ENCODE measurements at regions not wholly inside any gene's neighbourhood (a gene's known extent, or its start where the extent isn't known, plus 50 kb on each side); places are given as distances from the start of the nearest gene placed in this dataset.

- WGBS, 2 experiments (ENCODE audit: low coverage in 1 of 2, low lambda C conversion rate in 2 of 2, missing lambda C conversion rate in 2 of 2) = 81 to 83% methylated on average over 4 of the region's 4 CpGs
- peaks cover 4% of the 10 kb centered on the region for H3K4me1 ChIP-seq (ENCODE audit: insufficient read depth)
- no peak for TF ChIP-seq EZH2 (IDR thresholded peaks at IDR 0.05; ENCODE audit: insufficient read depth, poor library complexity, severe bottlenecking)
- TF ChIP-seq EZH2phosphoT487 (IDR thresholded peaks at IDR 0.05; ENCODE audit: insufficient read depth, low read depth) = no peak
These were observed 1206.1 kb upstream of the CELF2 start for GRCh38 chr10:9811601-9812000.

DNA sequence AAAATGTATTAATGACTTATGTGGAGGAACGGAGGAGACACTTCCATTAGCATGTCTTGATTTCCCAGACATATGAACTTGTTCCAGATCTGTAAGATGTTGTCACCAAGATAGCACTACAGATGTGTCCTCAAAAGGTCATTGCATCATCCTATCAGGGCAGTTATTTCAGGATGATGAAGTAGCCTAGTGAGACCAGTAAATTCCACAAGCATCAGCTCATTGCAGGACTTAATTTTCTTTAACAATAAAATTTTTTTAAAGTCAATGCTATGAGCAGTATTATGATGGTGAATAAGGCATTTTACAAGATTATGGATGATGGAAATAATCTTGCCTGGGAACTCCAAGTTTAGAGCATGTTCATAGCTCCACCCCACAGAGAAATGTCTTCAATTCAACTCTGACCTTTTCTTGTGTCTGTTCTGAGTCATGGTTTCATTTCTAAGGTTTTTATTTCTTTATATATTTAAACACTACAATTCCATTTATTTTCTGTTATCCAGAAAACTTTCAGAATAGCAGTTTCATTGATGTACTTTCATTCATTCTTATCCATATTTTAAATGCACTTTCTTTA lies 1203.3 kb upstream of the CELF2 start:
- Histone ChIP-seq H3K4me1 (ENCODE audit: insufficient read depth) (peaks cover 4% of the 10 kb centered on the region), H3K9me3 (ENCODE audit: low read depth) (no peaks in the 10 kb centered on the region), H2AFZ (no peak overlapping the region), H3K4me2 (ENCODE audit: unreplicated experiment) (no peak overlapping the region), H3K27me3 (replicated peaks; ENCODE audit: insufficient read depth) (no peaks in the 10 kb centered on the region), H3K79me2 (ENCODE audit: insufficient read depth) (no peaks in the 10 kb centered on the region), H3K9ac (no peak overlapping the region), H3K36me3 (ENCODE audit: low read depth) (no peaks in the 10 kb centered on the region), H4K20me1 (ENCODE audit: insufficient read depth) (no peaks in the 10 kb centered on the region), H3K9me2 (ENCODE audit: insufficient read depth) (no peaks in the 10 kb centered on the region), H3K4me3 (no peak overlapping the region), H3K27ac (no peak overlapping the region), H3F3A (ENCODE audit: insufficient read depth) (no peaks in the 10 kb centered on the region)
- in situ Hi-C loops (cut with MboI) = no loop called here
- 77 to 78% methylated on average over 1 of the region's 1 CpG for WGBS, 2 experiments (ENCODE audit: low coverage in 1 of 2, low lambda C conversion rate in 2 of 2, missing lambda C conversion rate in 2 of 2)
- peak; percentile 50 for DNase-seq
- no peak for TF ChIP-seq EZH2phosphoT487 (IDR thresholded peaks at IDR 0.05; ENCODE audit: insufficient read depth, low read depth)
- no peak for TF ChIP-seq EZH2 (IDR thresholded peaks at IDR 0.05; ENCODE audit: insufficient read depth, poor library complexity, severe bottlenecking)

More at GRCh38 chr10:9811601-9812000, 1206.1 kb upstream of the CELF2 start:
- no peaks in the 10 kb centered on the region for H3K27me3 ChIP-seq (replicated peaks; ENCODE audit: insufficient read depth)
- H2AFZ ChIP-seq = no peak overlapping the region
- H3K27ac ChIP-seq = no peak overlapping the region
- in situ Hi-C loops (cut with MboI) = no loop called here
- H4K20me1 ChIP-seq (ENCODE audit: insufficient read depth) = no peaks in the 10 kb centered on the region
- no peaks in the 10 kb centered on the region for H3K36me3 ChIP-seq (ENCODE audit: low read depth)
- H3K79me2 ChIP-seq (ENCODE audit: insufficient read depth) = no peaks in the 10 kb centered on the region
- H3K9me3 ChIP-seq (ENCODE audit: low read depth) = no peaks in the 10 kb centered on the region
- H3K9ac ChIP-seq = no peak overlapping the region
- no peak overlapping the region for H3K4me2 ChIP-seq (ENCODE audit: unreplicated experiment)
- no peaks in the 10 kb centered on the region for H3K9me2 ChIP-seq (ENCODE audit: insufficient read depth)
- no peak overlapping the region for H3K4me3 ChIP-seq
- H3F3A ChIP-seq (ENCODE audit: insufficient read depth) = no peaks in the 10 kb centered on the region
- no peak for DNase-seq

DNA sequence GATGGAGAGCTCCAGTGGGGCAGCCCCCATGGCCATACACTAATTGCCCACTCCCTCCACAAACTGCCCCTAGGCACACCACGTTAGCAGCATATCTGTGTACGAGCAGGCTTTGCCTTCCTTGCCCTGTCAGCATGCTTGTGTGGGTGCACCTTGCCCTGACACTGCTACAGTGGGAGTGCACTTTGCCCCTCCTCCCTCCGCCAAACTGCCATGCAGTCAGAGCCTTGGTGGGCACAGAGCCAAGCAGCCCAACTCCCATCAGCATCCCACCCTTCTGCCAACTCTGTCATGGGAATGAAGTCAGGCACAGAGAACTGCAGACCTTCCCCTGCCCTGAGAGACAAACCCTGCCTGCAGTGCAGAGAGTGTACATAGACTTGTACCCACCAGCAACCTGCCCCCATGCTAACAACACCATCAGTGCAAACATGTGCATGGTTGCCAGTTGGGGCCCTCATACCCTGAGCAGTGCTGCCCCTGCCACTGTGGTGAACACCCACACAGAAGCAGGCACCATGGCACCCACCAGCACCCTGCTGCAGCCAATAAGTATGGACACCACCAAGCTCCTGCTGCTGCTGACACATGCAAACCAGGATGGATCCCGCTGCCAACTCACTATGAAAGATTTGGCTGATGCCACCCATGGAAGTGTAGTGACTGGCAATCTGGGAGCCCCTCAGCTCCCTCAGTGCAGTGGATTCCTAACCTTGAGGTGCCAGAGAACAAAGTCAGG lies 1197.7 kb upstream of the CELF2 start:
- Histone ChIP-seq H2AFZ (no peak overlapping the region), H3K9me2 (ENCODE audit: insufficient read depth) (no peaks in the 10 kb centered on the region), H3K4me1 (ENCODE audit: insufficient read depth) (no peaks in the 10 kb centered on the region), H3F3A (ENCODE audit: insufficient read depth) (no peaks in the 10 kb centered on the region), H4K20me1 (ENCODE audit: insufficient read depth) (no peaks in the 10 kb centered on the region), H3K4me2 (ENCODE audit: unreplicated experiment) (no peak overlapping the region), H3K36me3 (ENCODE audit: low read depth) (no peaks in the 10 kb centered on the region), H3K79me2 (ENCODE audit: insufficient read depth) (no peaks in the 10 kb centered on the region), H3K4me3 (no peak overlapping the region), H3K9me3 (ENCODE audit: low read depth) (no peaks in the 10 kb centered on the region), H3K9ac (no peak overlapping the region), H3K27ac (no peak overlapping the region), H3K27me3 (replicated peaks; ENCODE audit: insufficient read depth) (no peaks in the 10 kb centered on the region)
- in situ Hi-C loops (cut with MboI) = no loop called here
- no peak for DNase-seq
- TF ChIP-seq EZH2 (IDR thresholded peaks at IDR 0.05; ENCODE audit: insufficient read depth, poor library complexity, severe bottlenecking) = no peak
- TF ChIP-seq EZH2phosphoT487 (IDR thresholded peaks at IDR 0.05; ENCODE audit: insufficient read depth, low read depth) = no peak
- 41 to 56% methylated on average over 4 of the region's 4 CpGs for WGBS, 2 experiments (ENCODE audit: low coverage in 1 of 2, low lambda C conversion rate in 2 of 2, missing lambda C conversion rate in 2 of 2)

- peak; percentile 11 for DNase-seq
- H2AFZ ChIP-seq = no peak overlapping the region
- TF ChIP-seq EZH2 (IDR thresholded peaks at IDR 0.05; ENCODE audit: insufficient read depth, poor library complexity, severe bottlenecking) (no peak), EZH2phosphoT487 (IDR thresholded peaks at IDR 0.05; ENCODE audit: insufficient read depth, low read depth) (no peak)
- H3K9ac ChIP-seq = no peak overlapping the region
- no peak overlapping the region for H3K4me3 ChIP-seq
- in situ Hi-C loops (cut with MboI) = no loop called here
- WGBS, 2 experiments (ENCODE audit: low coverage in 1 of 2, low lambda C conversion rate in 2 of 2, missing lambda C conversion rate in 2 of 2) = 25 to 46% methylated on average over 1 of the region's 1 CpG
- no peaks in the 10 kb centered on the region for H3K9me3 ChIP-seq (ENCODE audit: low read depth)
- no peaks in the 10 kb centered on the region for H3F3A ChIP-seq (ENCODE audit: insufficient read depth)
- no peak overlapping the region for H3K4me2 ChIP-seq (ENCODE audit: unreplicated experiment)
- no peaks in the 10 kb centered on the region for H3K9me2 ChIP-seq (ENCODE audit: insufficient read depth)
- no peaks in the 10 kb centered on the region for H3K4me1 ChIP-seq (ENCODE audit: insufficient read depth)
- no peak overlapping the region for H3K27ac ChIP-seq
- no peaks in the 10 kb centered on the region for H3K27me3 ChIP-seq (replicated peaks; ENCODE audit: insufficient read depth)
- H3K79me2 ChIP-seq (ENCODE audit: insufficient read depth) = no peaks in the 10 kb centered on the region
- H4K20me1 ChIP-seq (ENCODE audit: insufficient read depth) = no peaks in the 10 kb centered on the region
- H3K36me3 ChIP-seq (ENCODE audit: low read depth) = no peaks in the 10 kb centered on the region
These were observed 1194.3 kb upstream of the CELF2 start for GRCh38 chr10:9823268-9823930.
